GM19372 (cell line): ENCODE measurements at regions not wholly inside any gene's neighbourhood (a gene's known extent, or its start where the extent isn't known, plus 50 kb on each side); places are given as distances from the start of the nearest gene placed in this dataset.
"Not testable (repeated sequence)": the region's sequence is repeated elsewhere in the genome, so short reads cannot be mapped to it uniquely, and the experiment has no call there.

ENCODE experiments used
- ATAC-seq: cut with Tn5 transposase; IDR thresholded peaks from one replicate; pipeline ENCODE4 v1.9.1; 2021; ENCODE audit warnings: mild to moderate bottlenecking, low read depth, moderate library complexity; ENCODE audit not compliant: unreplicated experiment

- no peak for ATAC-seq
Observed at GRCh38 chr3:160047876-160048275, 59.2 kb downstream of the IL12A start.

GRCh38 chr3:160049038-160049437 lies 60.4 kb downstream of the IL12A start:
- no peak for ATAC-seq

- ATAC-seq: no peak
Observed at GRCh38 chr3:160049565-160049964, 60.9 kb downstream of the IL12A start.

GRCh38 chr3:160049988-160050387 lies 61.4 kb downstream of the IL12A start:
- no peak for ATAC-seq

- ATAC-seq: no peak
Observed at GRCh38 chr3:160052385-160053047, 63.9 kb downstream of the IL12A start.

- ATAC-seq: no peak
Observed at GRCh38 chr3:160053048-160053391, 64.4 kb downstream of the IL12A start.

GRCh38 chr3:160054862-160055261 lies 66.2 kb downstream of the IL12A start:
- not testable (repeated sequence) for ATAC-seq

GRCh38 chr3:160055659-160056058 lies 67.0 kb downstream of the IL12A start:
- ATAC-seq: no peak

GRCh38 chr3:160057331-160057730 lies 68.7 kb downstream of the IL12A start:
- ATAC-seq: no peak

GRCh38 chr3:160060409-160061027 lies 71.9 kb downstream of the IL12A start:
- no peak for ATAC-seq

GRCh38 chr3:160061525-160061924 lies 72.9 kb downstream of the IL12A start:
- ATAC-seq: no peak

- ATAC-seq: no peak
Observed at GRCh38 chr3:160065282-160065681, 76.6 kb downstream of the IL12A start.

GRCh38 chr3:160065786-160066185 lies 77.2 kb downstream of the IL12A start:
- ATAC-seq: no peak

GRCh38 chr3:160069986-160070385 lies 81.4 kb downstream of the IL12A start:
- ATAC-seq: no peak

GRCh38 chr3:160076519-160076918 lies 87.9 kb downstream of the IL12A start:
- ATAC-seq: no peak

GRCh38 chr3:160078533-160078932 lies 89.9 kb downstream of the IL12A start:
- no peak for ATAC-seq

- ATAC-seq: no peak
Observed at GRCh38 chr3:160081958-160082533, 93.4 kb downstream of the IL12A start.

GRCh38 chr3:160084998-160085397 lies 96.4 kb downstream of the IL12A start:
- ATAC-seq: no peak

- no peak for ATAC-seq
Observed at GRCh38 chr3:160088492-160089137, 100.0 kb downstream of the IL12A start.

GRCh38 chr3:160090653-160091052 lies 102.0 kb downstream of the IL12A start:
- no peak for ATAC-seq

GRCh38 chr3:160091441-160091840 lies 102.8 kb downstream of the IL12A start:
- no peak for ATAC-seq

GRCh38 chr3:160092760-160093159 lies 104.1 kb downstream of the IL12A start:
- no peak for ATAC-seq
